Inflammatory macrophage (primary cell): ENCODE measurements at regions not wholly inside any gene's neighbourhood (a gene's known extent, or its start where the extent isn't known, plus 50 kb on each side); places are given as distances from the start of the nearest gene placed in this dataset.

Source experiments
- DNase-seq, 2 donors: peaks; one replicate each; pipeline ENCODE4 v3.0.0-alpha.2; 2020 to 2022

- no peak for DNase-seq
Measured at GRCh38 chr5:106172681-106173532, 1497.8 kb downstream of the EFNA5 start.

- DNase-seq, result no peak
Measured at GRCh38 chr5:106171708-106172107, 1499.0 kb downstream of the EFNA5 start.

GRCh38 chr5:106171132-106171531 is 1499.6 kb downstream of the EFNA5 start:
- DNase-seq, result no peak

- no peak for DNase-seq
Measured at GRCh38 chr5:106167766-106168165, 1503.0 kb downstream of the EFNA5 start.

GRCh38 chr5:106163233-106163632 is 1507.5 kb downstream of the EFNA5 start:
- DNase-seq, result no peak

- DNase-seq, result no peak
Measured at GRCh38 chr5:106159616-106160015, 1511.1 kb downstream of the EFNA5 start.

- no peak for DNase-seq
Measured at GRCh38 chr5:106154280-106154716, 1516.4 kb downstream of the EFNA5 start.

GRCh38 chr5:106152569-106152968 is 1518.2 kb downstream of the EFNA5 start:
- no peak for DNase-seq

- no peak for DNase-seq
Measured at GRCh38 chr5:106142116-106142515, 1528.6 kb downstream of the EFNA5 start.

- DNase-seq, result no peak
Measured at GRCh38 chr5:106140101-106140500, 1530.6 kb downstream of the EFNA5 start.

- no peak for DNase-seq
Measured at GRCh38 chr5:106136061-106136460, 1534.7 kb downstream of the EFNA5 start.

- DNase-seq, result no peak
Measured at GRCh38 chr5:106135473-106135872, 1535.3 kb downstream of the EFNA5 start.

GRCh38 chr5:106134549-106134948 is 1536.2 kb downstream of the EFNA5 start:
- DNase-seq, result no peak

- no peak for DNase-seq
Measured at GRCh38 chr5:106127985-106128384, 1542.8 kb downstream of the EFNA5 start.

- DNase-seq, result no peak
Measured at GRCh38 chr5:106127341-106127781, 1543.4 kb downstream of the EFNA5 start.

GRCh38 chr5:106121972-106122605 is 1548.6 kb downstream of the EFNA5 start:
- DNase-seq, result peak in 1 of 2 donors; percentile 17

- no peak for DNase-seq
Measured at GRCh38 chr5:106116682-106117081, 1554.1 kb downstream of the EFNA5 start.

GRCh38 chr5:106113922-106114321 is 1556.8 kb downstream of the EFNA5 start:
- DNase-seq, result no peak

GRCh38 chr5:106106384-106106783 is 1564.4 kb downstream of the EFNA5 start:
- DNase-seq, result no peak

GRCh38 chr5:106097340-106097739 is 1573.4 kb downstream of the EFNA5 start:
- DNase-seq, result no peak

- DNase-seq, result no peak
Measured at GRCh38 chr5:106094839-106095238, 1575.9 kb downstream of the EFNA5 start.

- DNase-seq, result no peak
Measured at GRCh38 chr5:106094204-106094607, 1576.5 kb downstream of the EFNA5 start.

GRCh38 chr5:106093134-106093533 is 1577.6 kb downstream of the EFNA5 start:
- no peak for DNase-seq

GRCh38 chr5:106092455-106092854 is 1578.3 kb downstream of the EFNA5 start:
- DNase-seq, result no peak
